H1 (cell line): ENCODE measurements at regions not wholly inside any gene's neighbourhood (a gene's known extent, or its start where the extent isn't known, plus 50 kb on each side); places are given as distances from the start of the nearest gene placed in this dataset.

Experiments
- CTCF ChIA-PET: fragments of 300-600 bp; sonication (Branson Sonifier 250); formaldehyde crosslinking; loops from one replicate; lab custom pipeline; 2021; ENCODE audit not compliant: partially characterized antibody; lab: Charles Lee
- POLR2A ChIA-PET: fragments of 300-600 bp; sonication (Branson Sonifier 250); formaldehyde crosslinking; loops from one replicate; lab custom pipeline; 2021; ENCODE audit warnings: inconsistent platforms; ENCODE audit not compliant: partially characterized antibody; lab: Charles Lee
- DNase-seq, 2 experiments: peaks; one replicate each; pipeline versions ENCODE4 v3.0.0 to v3.0.0-alpha.2; 2010 to 2022; ENCODE audit warnings: low spot score in 2 of 2, low read depth in 1 of 2, mixed read lengths in 1 of 2
- FAIRE-seq: peaks from 2 replicates; lab custom pipeline; 2011; peaks lifted over from hg19 to GRCh38; lab: Jason Lieb, UNC
- H2AFZ ChIP-seq: 2 replicates; pipeline ENCODE4 v1.8.1; 2012; ENCODE audit warnings: low read length, inconsistent platforms
- H2AK5ac ChIP-seq: 2 replicates; pipeline ENCODE4 v1.6.1; 2013; ENCODE audit warnings: low read depth, low read length
- H2BK120ac ChIP-seq: replicated peaks from 2 replicates; pipeline ENCODE3; 2013; ENCODE audit warnings: low read depth, low read length, inconsistent platforms
- H2BK12ac ChIP-seq: 2 replicates; pipeline ENCODE4 v1.6.1; 2013; ENCODE audit warnings: low read depth, low read length
- H2BK15ac ChIP-seq: 2 replicates; pipeline ENCODE4 v1.6.1; 2013; ENCODE audit warnings: low read length
- H2BK20ac ChIP-seq: 2 replicates; pipeline ENCODE4 v1.6.1; 2013; ENCODE audit warnings: low read length
- H2BK5ac ChIP-seq: 2 replicates; pipeline ENCODE4 v1.6.1; 2013; ENCODE audit warnings: low read depth, low read length
- H3K14ac ChIP-seq: 2 replicates; pipeline ENCODE4 v1.6.1; 2013; ENCODE audit warnings: inconsistent platforms; ENCODE audit not compliant: insufficient read length
- H3K18ac ChIP-seq: 2 replicates; pipeline ENCODE4 v1.6.1; 2013; ENCODE audit warnings: low read length; ENCODE audit errors: extremely low read depth
- H3K23ac ChIP-seq: 2 replicates; pipeline ENCODE4 v1.6.1; 2013; ENCODE audit warnings: inconsistent platforms; ENCODE audit not compliant: insufficient read length
- H3K23me2 ChIP-seq: 2 replicates; pipeline ENCODE4 v1.6.1; 2013; ENCODE audit warnings: low read depth, low read length
- H3K27ac ChIP-seq: 2 replicates; pipeline ENCODE4 v1.6.1; 2011; ENCODE audit warnings: low read depth, low read length, inconsistent platforms
- H3K27me3 ChIP-seq, 4 experiments: replicated peaks in 1 of 4; 1 replicate in 1 of 4; 2 replicates in 3 of 4; pipeline versions ENCODE4 v1.6.1 to v1.8.1; 2011 to 2013; ENCODE audit warnings: low read length in 3 of 4, mild to moderate bottlenecking in 3 of 4, inconsistent platforms in 2 of 4, mixed read lengths in 2 of 4, moderate library complexity in 1 of 4; ENCODE audit not compliant: control insufficient read depth in 3 of 4, insufficient read depth in 3 of 4; ENCODE audit errors: extremely low read depth in 1 of 4
- H3K36me3 ChIP-seq, 4 experiments: 2 replicates each; pipeline versions ENCODE4 v1.6.1 to v1.8.1; 2011 to 2013; ENCODE audit warnings: mild to moderate bottlenecking in 4 of 4, low read length in 3 of 4, moderate library complexity in 2 of 4, control low read depth in 1 of 4, inconsistent platforms in 1 of 4; ENCODE audit not compliant: insufficient read depth in 4 of 4, control insufficient read depth in 2 of 4
- H3K4ac ChIP-seq: replicated peaks from 2 replicates; pipeline ENCODE3; 2013; ENCODE audit warnings: low read length, low read depth, mixed read lengths, inconsistent platforms; ENCODE audit not compliant: insufficient read length
- H3K4me1 ChIP-seq, 4 experiments: replicated peaks in 1 of 4; 1 replicate in 1 of 4; 2 replicates in 3 of 4; pipeline versions ENCODE4 v1.6.1 to v1.8.1; 2011 to 2013; ENCODE audit warnings: low read length in 3 of 4, inconsistent platforms in 2 of 4, mixed read lengths in 1 of 4; ENCODE audit not compliant: insufficient read depth in 4 of 4, control insufficient read depth in 3 of 4
- H3K4me2 ChIP-seq, 2 experiments: 2 replicates each; pipeline versions ENCODE4 v1.6.1 to v1.8.1; 2011 to 2013; ENCODE audit warnings: low read depth in 2 of 2, low read length in 2 of 2, control low read depth in 1 of 2, inconsistent platforms in 1 of 2, mild to moderate bottlenecking in 1 of 2; ENCODE audit not compliant: insufficient read depth in 1 of 2
- H3K4me3 ChIP-seq, 4 experiments: fragments of 200-600, 300-600 bp in 1 of 4; sonication (generic), shearing (Covaris generic), sonication (Bioruptor Twin) in 1 of 4; 2 replicates each; pipeline versions ENCODE4 v1.5.1 to v1.8.1; 2011 to 2016; ENCODE audit warnings: low read length in 4 of 4, low read depth in 3 of 4, control low read depth in 2 of 4, inconsistent platforms in 2 of 4, mild to moderate bottlenecking in 2 of 4, mixed read lengths in 1 of 4, moderate library complexity in 1 of 4; ENCODE audit not compliant: insufficient read depth in 2 of 4; ENCODE audit errors: extremely low read depth in 1 of 4
- H3K56ac ChIP-seq: replicated peaks from 2 replicates; pipeline ENCODE3; 2013; ENCODE audit warnings: low read depth, mild to moderate bottlenecking, mixed read lengths, low read length, inconsistent platforms; ENCODE audit not compliant: insufficient read length
- H3K79me1 ChIP-seq: 2 replicates; pipeline ENCODE4 v1.6.1; 2013; ENCODE audit warnings: low read depth, low read length, control low read depth
- H3K79me2 ChIP-seq, 2 experiments: 2 replicates each; pipeline versions ENCODE4 v1.6.1 to v1.8.1; 2012 to 2013; ENCODE audit warnings: low read length in 2 of 2, mild to moderate bottlenecking in 2 of 2, inconsistent platforms in 1 of 2; ENCODE audit not compliant: insufficient read depth in 2 of 2, control insufficient read depth in 1 of 2
- H3K9ac ChIP-seq, 4 experiments: replicated peaks in 1 of 4; 1 replicate in 1 of 4; 2 replicates in 3 of 4; pipeline versions ENCODE4 v1.6.1 to v1.8.1; 2011 to 2013; ENCODE audit warnings: low read depth in 3 of 4, low read length in 3 of 4, control low read depth in 2 of 4, mild to moderate bottlenecking in 2 of 4, moderate library complexity in 2 of 4, inconsistent platforms in 1 of 4; ENCODE audit errors: extremely low read depth in 1 of 4
- H3K9me3 ChIP-seq, 2 experiments: 2 replicates each; pipeline versions ENCODE4 v1.6.1 to v1.8.1; 2012 to 2013; ENCODE audit warnings: mild to moderate bottlenecking in 2 of 2, moderate library complexity in 2 of 2, control low read depth in 1 of 2, inconsistent platforms in 1 of 2, low read depth in 1 of 2, low read length in 1 of 2, mixed read lengths in 1 of 2; ENCODE audit not compliant: insufficient read depth in 2 of 2
- H4K20me1 ChIP-seq, 2 experiments: replicated peaks in 1 of 2; 2 replicates each; pipeline versions ENCODE3 to v1.8.1; 2011 to 2013; ENCODE audit warnings: inconsistent platforms in 2 of 2, low read length in 2 of 2, mild to moderate bottlenecking in 1 of 2; ENCODE audit not compliant: insufficient read depth in 2 of 2, control insufficient read depth in 1 of 2
- H4K5ac ChIP-seq: 2 replicates; pipeline ENCODE4 v1.6.1; 2013; ENCODE audit warnings: low read length, low read depth, mixed read lengths, inconsistent platforms; ENCODE audit not compliant: insufficient read length
- H4K8ac ChIP-seq: 2 replicates; pipeline ENCODE4 v1.8.0; 2013; ENCODE audit warnings: mild to moderate bottlenecking, moderate library complexity, low read length, inconsistent platforms; ENCODE audit not compliant: insufficient read depth; ENCODE audit errors: extremely low read depth
- H4K91ac ChIP-seq: replicated peaks from 2 replicates; pipeline ENCODE3; 2013; ENCODE audit warnings: low read length, mixed read lengths, inconsistent platforms; ENCODE audit not compliant: insufficient read length
- ASH2L ChIP-seq: fragments of 200-600, 300-600 bp; sonication (generic); IDR thresholded peaks from one replicate; pipeline ENCODE4 v1.7.1; 2017; ENCODE audit warnings: low read length
- CHD2 ChIP-seq: IDR thresholded peaks from 2 replicates; pipeline ENCODE4 v1.6.1; 2012; ENCODE audit warnings: low read length, improper control_type of control experiment
- GABPA ChIP-seq: IDR thresholded peaks from 2 replicates; pipeline ENCODE4 v1.6.1; 2011; ENCODE audit warnings: mild to moderate bottlenecking, low read length, moderate library complexity, borderline replicate concordance; ENCODE audit not compliant: insufficient read depth
- KDM1A ChIP-seq: fragments of 200-600, 300-600 bp; sonication (generic); IDR thresholded peaks from 2 replicates; pipeline ENCODE4 v1.7.1; 2016; ENCODE audit warnings: mild to moderate bottlenecking, low read length, borderline replicate concordance
- MAFK ChIP-seq: IDR thresholded peaks from 2 replicates; pipeline ENCODE4 v1.6.1; 2012; ENCODE audit warnings: low read depth, mild to moderate bottlenecking, improper control_type of control experiment, low read length
- PHF8 ChIP-seq: fragments of 200-600 bp; sonication (generic); conservative IDR thresholded peaks from 2 replicates; pipeline ENCODE4 v1.7.1; 2012; ENCODE audit warnings: low read depth, mild to moderate bottlenecking, inconsistent platforms, low read length, moderate library complexity
- SIX5 ChIP-seq: IDR thresholded peaks from 2 replicates; pipeline ENCODE4 v1.6.1; 2011; ENCODE audit warnings: mild to moderate bottlenecking, low read depth, low read length
- SP4 ChIP-seq: IDR thresholded peaks from 2 replicates; pipeline ENCODE4 v1.6.1; 2012; ENCODE audit warnings: low read length, inconsistent platforms
- SUZ12 ChIP-seq: fragments of 200-600 bp; sonication (generic); IDR thresholded peaks from 2 replicates; pipeline ENCODE4 v1.6.1; 2012; ENCODE audit warnings: mild to moderate bottlenecking, inconsistent platforms, low read length, moderate library complexity, mixed read lengths
- TBP ChIP-seq: IDR thresholded peaks from 2 replicates; pipeline ENCODE4 v1.6.1; 2011; ENCODE audit warnings: low read depth, low read length, improper control_type of control experiment
- WGBS, 2 experiments: shearing (Covaris generic) in 1 of 2; methylation state at CpG; one replicate each; pipeline versions ENCODE4 v1.1.6 to v1.1.7; 2013 to 2015; ENCODE audit warnings: low lambda C conversion rate in 2 of 2, mixed read lengths in 2 of 2, inconsistent platforms in 1 of 2, low coverage in 1 of 2, missing lambda C conversion rate in 1 of 2; ENCODE audit not compliant: insufficient replicate concordance in 2 of 2, insufficient coverage in 1 of 2, insufficient read length in 1 of 2; ENCODE audit errors: extremely low coverage in 1 of 2, missing lambda C conversion rate in 1 of 2; 5-methylcytosine and 5-hydroxymethylcytosine counted together

DNA sequence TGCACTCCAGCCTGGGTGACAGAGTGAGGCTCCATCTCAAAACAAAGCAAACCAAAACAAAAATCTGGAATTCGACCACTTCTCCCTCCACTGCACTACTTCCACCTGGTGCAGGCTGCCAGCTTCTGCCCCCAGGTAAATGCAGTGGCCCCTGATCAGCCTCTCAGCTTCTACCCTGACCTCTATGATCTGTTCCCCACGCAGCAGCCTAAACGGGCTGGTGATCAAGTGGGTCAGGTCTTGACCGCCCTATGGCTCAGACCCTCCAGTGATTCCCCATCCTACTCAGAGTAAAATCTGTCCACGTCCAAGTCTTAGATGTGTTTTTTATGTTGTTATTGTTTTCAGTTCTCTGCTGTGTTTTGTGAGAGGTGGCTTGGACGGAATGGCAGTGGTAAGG, 163.9 kb downstream of the KCTD15 start:
- Histone ChIP-seq H3K23ac (no peak overlapping the region), H3K27ac (no peak overlapping the region), H2BK12ac (no peak overlapping the region), H3K4ac (no peak overlapping the region), H3K23me2 (no peaks in the 10 kb centered on the region), H2BK120ac (no peak overlapping the region), H3K18ac (no peak overlapping the region), H3K14ac (no peak overlapping the region), H3K9me3 (no peaks in the 10 kb centered on the region), H3K4me2 (no peak overlapping the region), H3K9ac (no peak overlapping the region), H4K20me1 (no peaks in the 10 kb centered on the region), H4K5ac (no peak overlapping the region), H2BK15ac (no peak overlapping the region), H3K56ac (no peak overlapping the region), H2BK5ac (no peak overlapping the region), H3K27me3 (no peaks in the 10 kb centered on the region), H2BK20ac (no peak overlapping the region), H4K91ac (no peak overlapping the region), H2AK5ac (no peak overlapping the region), H3K4me3 (no peak overlapping the region), H3K79me1 (no peaks in the 10 kb centered on the region), H3K36me3 (no peaks in the 10 kb centered on the region), H4K8ac (no peak overlapping the region), H3K4me1 (no peaks in the 10 kb centered on the region), H3K79me2 (no peaks in the 10 kb centered on the region), H2AFZ (no peak overlapping the region)
- peak in 1 of 2 experiments; percentile 32 for DNase-seq
- 77% methylated on average over 6 of the region's 6 CpGs; no CpG with 5 or more reads in 1 of the 2 experiments for WGBS, 2 experiments
- no peak for TF ChIP-seq CHD2
- no peak for TF ChIP-seq SP4
- no peak for TF ChIP-seq KDM1A
- no peak for TF ChIP-seq TBP
- no peak for TF ChIP-seq GABPA
- no peak for TF ChIP-seq ASH2L
- no peak for TF ChIP-seq SUZ12
- no peak for TF ChIP-seq MAFK
- no peak for TF ChIP-seq PHF8
- no peak for TF ChIP-seq SIX5
- POLR2A ChIA-PET, result interaction anchor here (1.1 kb wide), 1 partner anchor 14 kb away, joined by 3 read pairs; no protein-coding TSS in a partner anchor
- CTCF ChIA-PET, result interaction anchor here (1.2 kb wide), 1 partner anchor 183 kb away, joined by 3 read pairs; no protein-coding TSS in a partner anchor
- no peak for FAIRE-seq
